ENCODE measurements at regions not wholly inside any gene's neighbourhood (a gene's known extent, or its start where the extent isn't known, plus 50 kb on each side); places are given as distances from the start of the nearest gene placed in this dataset.
"Not testable (repeated sequence)": the region's sequence is repeated elsewhere in the genome, so short reads cannot be mapped to it uniquely, and the experiment has no call there.

GRCh38 chr10:105733924-105734323 lies 1092.8 kb downstream of the SORCS3 start:
- H3K36me3 Mint-ChIP-seq (ENCODE audit: low read depth) = no peaks in the 10 kb centered on the region
- no peaks in the 10 kb centered on the region for H3K4me1 Mint-ChIP-seq
- no peak overlapping the region for H3K27ac Mint-ChIP-seq
- H3K9me3 Mint-ChIP-seq = peaks cover 11% of the 10 kb centered on the region
- H3K4me3 Mint-ChIP-seq = no peak overlapping the region
- TF ChIP-seq CTCF (IDR thresholded peaks at IDR 0.05; ENCODE audit: unreplicated experiment in 3 of 3) = no peak
- no peaks in the 10 kb centered on the region for H3K27me3 Mint-ChIP-seq (ENCODE audit: low read depth)

GRCh38 chr10:105729428-105729827 lies 1088.3 kb downstream of the SORCS3 start:
- H3K27ac Mint-ChIP-seq = no peak overlapping the region
- peaks cover 2% of the 10 kb centered on the region for H3K9me3 Mint-ChIP-seq
- no peaks in the 10 kb centered on the region for H3K4me1 Mint-ChIP-seq
- no peak overlapping the region for H3K4me3 Mint-ChIP-seq
- H3K36me3 Mint-ChIP-seq (ENCODE audit: low read depth) = no peaks in the 10 kb centered on the region
- no peak for TF ChIP-seq CTCF (IDR thresholded peaks at IDR 0.05; ENCODE audit: unreplicated experiment in 3 of 3)
- peaks cover 4% of the 10 kb centered on the region for H3K27me3 Mint-ChIP-seq (ENCODE audit: low read depth)

GRCh38 chr10:105727586-105727985 lies 1086.5 kb downstream of the SORCS3 start:
- not testable (repeated sequence) for H3K27ac Mint-ChIP-seq; H3K4me1 Mint-ChIP-seq; H3K9me3 Mint-ChIP-seq; H3K4me3 Mint-ChIP-seq; H3K36me3 Mint-ChIP-seq (ENCODE audit: low read depth); H3K27me3 Mint-ChIP-seq (ENCODE audit: low read depth)

- Mint-ChIP-seq H3K27me3 (ENCODE audit: low read depth) (peaks cover 4% of the 10 kb centered on the region), H3K4me1 (no peaks in the 10 kb centered on the region), H3K9me3 (no peaks in the 10 kb centered on the region), H3K36me3 (ENCODE audit: low read depth) (no peaks in the 10 kb centered on the region), H3K27ac (no peak overlapping the region), H3K4me3 (no peak overlapping the region)
- no peak for TF ChIP-seq CTCF (IDR thresholded peaks at IDR 0.05; ENCODE audit: unreplicated experiment in 3 of 3)
Measured at GRCh38 chr10:105727131-105727530, 1086.0 kb downstream of the SORCS3 start.

- Mint-ChIP-seq H3K9me3 (no peaks in the 10 kb centered on the region), H3K27ac (no peak overlapping the region), H3K27me3 (ENCODE audit: low read depth) (peaks cover 4% of the 10 kb centered on the region), H3K4me1 (no peaks in the 10 kb centered on the region), H3K4me3 (no peak overlapping the region), H3K36me3 (ENCODE audit: low read depth) (no peaks in the 10 kb centered on the region)
- no peak for TF ChIP-seq CTCF (IDR thresholded peaks at IDR 0.05; ENCODE audit: unreplicated experiment in 3 of 3)
Measured at GRCh38 chr10:105726149-105726548, 1085.1 kb downstream of the SORCS3 start.

- Mint-ChIP-seq H3K36me3 (ENCODE audit: low read depth) (no peaks in the 10 kb centered on the region), H3K27me3 (ENCODE audit: low read depth) (peaks cover 4% of the 10 kb centered on the region), H3K27ac (no peak overlapping the region), H3K4me1 (no peaks in the 10 kb centered on the region), H3K4me3 (no peak overlapping the region), H3K9me3 (no peaks in the 10 kb centered on the region)
- TF ChIP-seq CTCF (IDR thresholded peaks at IDR 0.05; ENCODE audit: unreplicated experiment in 3 of 3) = no peak
Measured at GRCh38 chr10:105725007-105725406, 1083.9 kb downstream of the SORCS3 start.
